Superior temporal gyrus (tissue), 1 donor: ENCODE measurements at regions not wholly inside any gene's neighbourhood (a gene's known extent, or its start where the extent isn't known, plus 50 kb on each side); places are given as distances from the start of the nearest gene placed in this dataset.
A peak's percentile ranks its signal among the peaks of the same experiment; 100 is the strongest.
"Not testable (repeated sequence)": the region's sequence is repeated elsewhere in the genome, so short reads cannot be mapped to it uniquely, and the experiment has no call there.

ENCODE experiments used
- DNase-seq: peaks from one replicate; pipeline ENCODE4 v3.0.0-alpha.2; 2016; ENCODE audit errors: extremely low spot score

DNA sequence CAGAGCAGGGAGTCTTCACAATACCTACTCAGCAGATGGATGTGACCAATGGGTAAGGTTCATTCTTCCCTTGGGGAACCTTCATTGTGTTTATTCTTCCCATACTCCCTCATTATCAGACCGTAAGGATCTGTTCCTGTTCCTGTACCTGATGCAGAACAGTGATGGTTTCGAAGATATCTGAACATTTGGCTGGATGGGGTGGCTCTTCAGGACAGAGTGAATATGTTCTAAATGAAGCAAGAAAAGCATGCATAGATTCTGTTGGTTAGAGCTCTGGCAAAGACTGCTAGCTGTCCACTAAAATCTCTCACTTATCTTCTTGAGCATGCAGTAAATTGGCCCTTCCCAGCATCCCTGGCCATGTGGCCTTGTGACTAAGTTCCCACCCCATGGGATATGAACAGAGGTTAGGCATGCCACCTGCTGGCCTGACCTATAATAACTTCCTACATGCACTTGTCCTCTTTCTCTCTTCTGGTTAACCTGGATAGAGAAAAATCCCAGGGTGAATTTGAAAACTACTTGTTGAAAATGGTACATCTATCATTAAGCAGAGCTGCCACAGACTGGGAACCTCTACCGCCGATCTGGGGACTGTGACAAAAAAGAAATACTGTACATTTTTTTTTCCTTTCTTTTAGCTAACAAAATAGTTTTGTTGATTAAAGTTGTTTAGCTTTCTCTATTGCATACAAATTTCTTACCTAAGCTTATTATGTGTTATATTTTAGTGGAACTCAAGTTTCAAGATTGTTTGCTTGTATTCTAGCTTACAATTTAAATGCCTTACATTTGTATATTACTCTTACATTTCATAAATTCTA lies 60.0 kb upstream of the BANK1 start:
- DNase-seq, result peak; percentile 71

DNA sequence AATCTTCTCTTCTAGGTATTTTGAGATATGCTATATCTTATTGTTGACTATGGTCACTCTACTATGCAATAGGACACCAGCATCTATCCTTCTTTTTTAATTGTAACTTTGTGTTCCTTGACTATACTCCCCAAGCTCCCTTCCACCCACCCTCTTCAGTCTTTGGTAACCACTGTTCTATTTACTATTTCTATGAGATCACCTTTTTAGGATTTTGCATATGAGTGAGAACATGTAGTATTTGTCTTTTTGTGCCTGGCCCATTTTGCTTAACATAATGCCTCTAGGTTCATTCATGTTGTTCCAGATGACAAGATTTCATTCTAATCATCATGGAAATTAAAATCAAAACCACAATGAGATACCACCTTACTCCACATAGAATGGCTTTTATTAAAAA lies 63.3 kb upstream of the BANK1 start:
- no peak for DNase-seq

DNA sequence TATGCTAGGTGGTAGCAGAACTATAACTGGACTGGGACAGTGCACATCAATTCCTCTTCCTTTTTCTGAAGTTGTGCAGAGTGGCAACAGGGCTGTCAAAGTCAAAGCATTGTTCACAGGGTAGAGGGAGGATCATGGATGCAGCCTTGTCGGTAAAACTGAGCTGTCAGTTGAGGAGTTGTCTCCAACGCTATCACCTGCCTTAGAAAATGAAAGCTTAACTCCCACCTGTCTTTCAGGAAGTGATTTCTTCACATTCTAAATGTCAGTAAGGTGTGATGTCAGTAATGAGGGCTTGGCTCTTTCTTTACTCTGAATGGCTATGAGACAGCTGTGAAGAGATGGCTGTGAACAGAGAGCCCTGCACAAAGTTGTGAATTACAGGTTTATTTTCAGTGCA lies 66.4 kb upstream of the BANK1 start:
- no peak for DNase-seq

DNA sequence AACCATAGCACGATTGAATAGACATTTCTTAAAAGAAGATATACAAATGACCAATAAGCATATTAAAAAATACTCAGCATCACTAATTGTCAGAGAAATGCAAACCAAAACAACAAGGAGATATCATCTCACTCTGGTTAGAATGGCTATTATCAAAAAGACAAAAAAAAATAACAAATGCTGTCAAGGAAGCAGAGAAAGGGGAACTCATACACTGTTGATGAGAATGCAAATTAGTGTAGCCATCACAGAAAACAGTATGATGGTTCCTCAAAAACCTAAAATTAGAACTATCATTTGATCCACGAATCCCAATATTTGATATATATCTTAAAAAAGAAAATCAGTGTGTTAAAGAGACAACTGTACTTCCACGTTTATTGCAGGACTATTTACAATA lies 71.7 kb upstream of the BANK1 start:
- DNase-seq, result no peak

DNA sequence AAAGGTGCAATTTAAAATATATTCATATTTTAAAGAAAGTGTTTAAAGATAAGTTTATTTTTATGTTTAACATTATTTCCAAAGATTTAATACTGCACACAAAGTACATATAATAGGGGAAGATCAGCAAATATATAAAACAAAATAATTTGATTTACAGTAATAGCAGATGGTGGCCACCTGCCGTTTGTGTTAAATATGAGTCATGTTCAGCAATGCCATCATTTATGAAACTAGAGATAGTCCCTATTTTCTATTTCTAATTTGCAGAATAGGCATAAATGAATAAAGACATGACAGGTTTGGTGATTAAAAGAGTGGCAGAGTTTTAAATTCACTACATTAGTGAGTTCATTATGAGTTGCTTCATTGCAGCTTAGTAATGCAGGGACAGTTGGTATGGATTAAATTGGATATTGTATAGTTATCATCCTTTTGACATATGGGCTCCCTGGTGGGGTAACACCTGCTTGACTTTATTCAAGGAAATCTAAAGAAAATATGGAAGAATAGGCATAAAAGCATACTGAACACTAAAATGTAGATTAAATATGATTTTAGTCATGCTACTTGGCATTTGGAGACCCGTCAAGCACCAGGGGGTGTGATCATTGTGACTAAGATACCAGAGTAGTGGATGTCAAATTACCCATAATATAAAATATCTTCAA lies 78.8 kb upstream of the BANK1 start:
- no peak for DNase-seq

DNA sequence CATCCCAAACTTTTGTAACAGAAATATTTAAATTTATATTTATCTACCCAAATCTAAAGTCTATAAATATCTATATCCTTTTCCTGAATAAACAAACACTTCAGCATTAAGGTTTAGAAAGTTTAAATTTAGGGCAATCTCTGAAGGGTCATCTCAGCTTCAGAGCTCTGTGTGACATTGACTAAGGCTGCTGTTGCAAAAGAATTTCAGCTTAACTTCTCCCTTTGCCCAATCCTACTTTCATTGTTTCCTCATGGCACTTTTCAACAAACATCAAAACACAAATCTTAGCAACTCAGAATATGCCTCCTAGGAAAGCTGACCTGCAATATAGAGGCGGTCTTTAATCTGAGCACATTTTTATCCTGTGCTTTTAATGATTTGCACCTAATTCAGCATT lies 79.7 kb upstream of the BANK1 start:
- DNase-seq, result no peak

DNA sequence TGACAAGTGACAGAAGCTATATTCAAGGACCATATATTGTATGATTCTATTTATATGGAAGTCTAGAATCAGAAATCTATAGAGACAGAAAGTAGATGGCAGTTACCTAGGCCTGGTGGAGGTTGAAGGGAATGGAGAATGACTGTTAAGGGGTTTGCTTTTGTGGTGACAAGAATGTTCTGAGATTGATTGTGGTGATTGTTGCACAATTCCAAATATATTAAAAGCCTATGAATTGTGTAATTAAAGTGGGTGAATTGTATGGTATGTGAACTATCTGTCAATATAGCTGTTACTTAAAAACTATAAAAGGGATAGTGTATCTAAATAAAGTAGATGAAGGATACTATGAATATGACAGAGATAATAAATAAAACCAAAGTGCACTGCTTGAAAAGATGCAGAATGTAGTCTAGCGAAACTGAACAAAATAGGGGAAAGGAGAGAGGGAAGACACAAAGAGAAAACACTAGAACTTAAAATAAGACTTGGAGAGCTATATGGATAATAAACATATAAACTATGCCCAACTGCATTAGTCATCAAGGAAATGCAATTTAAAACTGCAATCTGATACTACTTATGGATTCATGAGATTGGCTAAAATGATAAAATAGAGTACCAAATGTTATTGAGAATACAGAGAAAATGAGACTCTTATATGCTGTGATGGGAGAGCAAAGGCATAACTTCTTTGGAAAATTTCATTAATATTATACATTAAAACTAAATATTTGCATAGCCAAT lies 82.1 kb upstream of the BANK1 start:
- no peak for DNase-seq

DNA sequence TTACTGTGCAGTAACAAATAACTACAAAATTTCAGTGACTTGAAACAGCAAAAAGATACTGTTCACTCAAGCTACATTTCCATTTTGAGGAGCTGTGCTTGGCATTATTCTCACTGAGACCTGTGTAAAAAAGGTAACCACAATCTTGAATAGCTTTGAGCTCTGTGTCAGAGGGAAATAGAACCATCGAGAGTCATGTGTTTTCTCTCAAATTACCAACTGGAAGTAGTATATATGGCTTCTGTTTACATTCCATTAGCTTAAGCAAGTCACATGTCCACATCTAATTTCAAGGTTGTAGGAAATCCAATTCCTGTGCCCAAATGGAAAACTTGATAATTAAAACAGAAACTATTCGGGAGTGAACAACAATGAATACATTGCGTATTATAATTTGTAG lies 82.9 kb upstream of the BANK1 start:
- DNase-seq, result no peak

DNA sequence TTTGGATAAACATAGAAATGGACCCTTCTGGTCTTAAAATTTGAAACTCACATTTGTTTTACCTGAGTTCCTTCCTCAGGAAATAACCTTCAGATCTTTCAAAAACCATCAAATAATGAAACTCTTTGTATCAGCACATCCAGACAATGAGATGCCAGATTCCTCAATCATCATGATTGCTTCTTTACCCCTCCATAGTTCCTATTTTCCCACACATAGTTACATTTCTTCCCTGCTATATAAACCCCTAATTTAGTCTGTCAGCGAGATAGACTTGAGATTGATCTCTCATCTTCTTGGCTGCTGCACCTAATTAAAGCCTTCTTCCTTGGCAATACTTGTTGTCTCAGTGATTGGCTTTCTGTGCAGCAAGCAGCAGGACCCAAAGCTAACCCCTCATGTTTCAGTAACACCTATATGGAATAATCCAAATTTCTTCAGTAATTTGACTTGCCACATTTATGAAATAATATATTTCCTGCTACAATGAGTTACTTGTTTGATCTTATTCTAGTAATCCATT lies 83.9 kb upstream of the BANK1 start:
- DNase-seq, result no peak

DNA sequence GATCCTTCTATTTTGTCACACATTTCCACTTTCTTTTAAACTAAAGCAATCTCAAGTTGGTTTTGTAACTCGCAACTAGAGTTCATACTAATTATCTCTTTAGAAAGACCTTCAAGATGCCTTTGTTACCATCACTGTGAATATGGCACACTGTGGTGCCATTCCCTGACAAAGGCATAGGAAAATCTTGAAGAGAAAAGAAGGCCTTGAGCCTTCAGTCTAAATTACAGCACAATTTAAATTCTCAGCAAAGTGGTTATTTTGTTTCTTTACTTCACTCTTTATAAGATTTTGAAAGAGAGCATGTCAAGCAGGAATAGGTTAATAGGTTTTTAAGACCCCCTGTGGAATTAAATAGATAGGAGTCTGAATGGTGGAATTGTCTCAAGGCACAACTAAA lies 89.0 kb upstream of the BANK1 start:
- DNase-seq, result no peak

DNA sequence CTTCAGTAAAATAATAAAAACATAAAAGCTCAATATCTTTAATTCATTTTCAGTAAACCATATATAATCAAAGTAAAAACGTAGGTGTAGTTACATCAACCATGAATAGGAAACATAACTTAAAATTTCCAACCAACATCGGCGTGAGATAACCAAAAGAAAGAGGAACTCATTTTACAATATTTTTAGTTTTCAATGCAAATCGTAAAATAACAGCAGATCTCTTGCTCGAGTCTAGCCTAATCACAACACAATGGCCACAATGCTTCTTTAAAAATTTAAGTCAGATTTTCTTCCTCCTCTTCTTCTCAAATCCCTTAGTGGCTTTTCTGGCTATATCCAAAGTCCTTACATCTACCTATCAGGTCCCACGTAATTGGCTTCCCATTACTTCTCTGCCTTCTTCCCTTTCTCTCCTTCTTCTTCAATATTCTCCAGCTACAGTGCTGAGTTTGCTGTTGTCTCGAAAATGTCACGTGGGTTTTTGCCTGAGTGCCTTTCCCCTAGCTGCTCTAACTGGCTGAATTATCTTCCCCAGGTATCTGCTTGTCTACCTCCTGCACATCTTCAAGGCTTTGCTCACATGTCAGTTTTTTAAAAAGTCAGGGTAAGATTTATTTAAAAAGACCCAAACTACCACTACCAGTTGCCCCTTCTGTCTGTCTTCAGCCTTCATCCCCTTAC lies 90.9 kb upstream of the BANK1 start:
- DNase-seq, result no peak

DNA sequence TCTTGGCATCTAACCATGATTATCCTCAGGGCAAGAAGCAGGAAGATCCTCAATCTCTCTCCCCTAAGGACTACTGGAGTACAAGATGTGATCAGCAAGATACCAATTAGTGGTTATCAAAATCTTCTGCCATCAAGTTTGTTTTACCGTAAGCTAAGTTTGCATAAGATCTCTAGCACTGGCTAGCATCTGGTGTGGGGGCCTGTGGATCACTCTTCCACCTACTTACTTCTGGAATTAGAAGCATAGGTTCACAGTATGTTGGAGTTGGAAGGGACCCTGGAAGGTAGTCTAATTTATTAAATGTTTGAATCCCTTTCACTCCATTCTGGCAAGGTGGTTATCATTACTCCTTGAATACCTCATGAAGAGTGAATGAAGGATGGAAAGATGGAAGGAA lies 93.3 kb upstream of the BANK1 start:
- peak; percentile 43 for DNase-seq

DNA sequence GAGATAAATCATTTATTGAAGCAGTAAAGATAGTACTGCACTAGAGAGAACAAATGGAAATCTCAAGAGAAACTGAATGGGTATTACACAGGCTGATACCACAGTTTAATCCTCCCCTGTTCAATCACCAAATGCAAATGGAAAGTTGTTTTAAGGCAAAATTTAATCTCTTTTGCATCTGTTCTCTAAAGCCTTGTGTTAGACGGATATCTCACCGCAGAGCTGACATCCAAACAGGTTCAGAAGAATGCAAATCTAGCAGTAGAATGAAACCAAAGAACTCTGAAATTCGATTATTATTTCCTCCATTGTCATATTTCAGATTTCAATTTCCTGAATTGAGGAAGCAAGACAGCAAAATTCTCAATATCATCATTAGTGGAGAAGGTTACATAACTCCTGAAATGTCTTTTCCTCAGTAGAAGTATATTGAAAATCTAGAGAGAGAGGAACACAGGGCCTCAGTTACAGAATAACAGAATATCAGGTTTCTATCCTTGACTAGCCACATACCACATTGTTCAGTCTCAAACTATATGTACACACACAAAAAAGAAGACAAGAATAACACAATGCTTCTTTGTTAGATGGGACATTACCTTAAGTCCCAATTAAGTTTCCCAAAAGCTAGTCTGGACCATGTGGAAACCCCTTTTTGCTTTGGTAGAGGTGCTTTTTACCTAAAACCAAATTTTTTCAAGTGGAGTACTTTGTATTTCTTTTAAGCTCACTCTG lies 94.1 kb upstream of the BANK1 start:
- no peak for DNase-seq

DNA sequence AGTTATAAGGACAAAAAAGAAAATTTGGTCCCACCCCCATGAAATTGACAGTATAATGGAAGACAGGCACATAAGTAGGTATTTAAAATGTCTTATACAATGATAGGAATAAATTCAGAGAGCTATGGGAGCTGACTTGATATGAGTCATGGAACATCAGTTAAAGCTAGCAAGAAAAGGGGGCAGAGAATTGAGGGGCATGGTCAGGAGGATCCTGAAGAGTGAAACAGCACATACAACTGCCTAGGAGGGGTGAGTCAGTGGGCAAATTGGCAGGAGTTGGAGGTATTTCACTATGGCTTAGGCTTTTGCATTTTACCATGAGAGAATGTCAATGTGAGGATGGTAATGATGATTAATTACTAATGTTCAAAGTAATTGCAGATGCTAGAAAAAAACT lies 95.4 kb upstream of the BANK1 start:
- DNase-seq, result no peak

DNA sequence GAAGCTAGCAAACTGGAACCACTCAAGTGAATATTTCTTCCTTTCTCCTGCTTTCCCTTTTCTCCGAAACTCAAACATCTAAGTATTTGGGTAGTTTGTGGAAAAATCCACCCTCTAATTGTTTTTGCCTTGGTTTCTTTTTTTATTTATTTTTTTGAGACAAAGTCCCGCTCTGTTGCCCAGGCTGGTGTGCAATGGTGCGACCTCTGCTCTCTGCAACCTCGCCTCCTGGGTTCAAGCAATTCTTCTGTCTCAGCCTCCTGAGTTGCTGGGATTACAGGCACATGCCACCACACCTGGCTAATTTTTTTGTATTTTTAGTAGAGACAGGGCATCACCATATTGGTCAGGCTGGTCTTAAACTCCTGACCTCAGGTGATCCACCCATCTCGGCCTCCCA lies 96.1 kb upstream of the BANK1 start:
- not testable (repeated sequence) for DNase-seq

DNA sequence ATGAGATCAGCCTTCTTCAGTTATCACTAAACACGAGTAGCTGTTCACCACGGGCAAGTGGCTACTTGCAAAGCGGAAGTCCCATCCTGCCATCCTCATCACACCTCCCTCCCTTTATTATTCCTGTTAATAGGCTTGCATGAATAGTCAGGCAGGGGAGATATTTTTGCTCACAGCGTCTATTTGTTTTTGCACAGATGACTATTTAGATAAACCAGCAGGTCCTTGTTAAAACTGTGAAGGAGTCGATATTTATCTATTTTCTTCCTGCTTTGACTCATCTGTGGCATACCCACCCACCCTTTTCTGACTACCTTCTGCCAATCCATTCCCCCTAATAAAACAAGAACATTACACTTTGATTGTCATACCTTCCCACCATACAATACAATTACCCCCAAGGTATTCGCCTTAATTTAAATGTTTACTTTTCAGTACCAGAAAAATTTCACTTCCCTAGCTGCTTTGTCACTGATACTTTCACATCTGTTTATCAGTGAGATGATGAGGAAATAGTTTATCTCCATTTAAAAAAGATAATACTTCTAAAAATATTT lies 96.6 kb upstream of the BANK1 start:
- no peak for DNase-seq

DNA sequence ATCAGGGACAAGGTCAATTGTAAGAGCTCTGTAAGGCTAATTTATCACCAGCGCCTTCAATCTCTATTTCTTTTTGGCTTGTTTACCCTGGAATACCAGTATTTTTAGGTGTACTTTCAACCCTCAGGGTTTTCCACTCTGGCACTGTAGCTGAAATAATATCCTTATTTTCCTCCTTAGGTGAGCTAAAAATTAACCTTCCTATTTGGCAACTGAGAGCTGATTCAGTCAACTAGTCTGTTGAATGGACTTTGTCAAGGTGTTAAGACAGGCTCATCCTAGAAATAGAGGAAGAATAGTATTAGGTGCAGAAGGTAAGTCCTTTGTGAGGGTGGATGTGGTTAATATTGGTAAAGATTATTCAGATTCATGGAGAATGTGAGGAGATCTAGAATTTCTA lies 101.3 kb upstream of the BANK1 start:
- no peak for DNase-seq

DNA sequence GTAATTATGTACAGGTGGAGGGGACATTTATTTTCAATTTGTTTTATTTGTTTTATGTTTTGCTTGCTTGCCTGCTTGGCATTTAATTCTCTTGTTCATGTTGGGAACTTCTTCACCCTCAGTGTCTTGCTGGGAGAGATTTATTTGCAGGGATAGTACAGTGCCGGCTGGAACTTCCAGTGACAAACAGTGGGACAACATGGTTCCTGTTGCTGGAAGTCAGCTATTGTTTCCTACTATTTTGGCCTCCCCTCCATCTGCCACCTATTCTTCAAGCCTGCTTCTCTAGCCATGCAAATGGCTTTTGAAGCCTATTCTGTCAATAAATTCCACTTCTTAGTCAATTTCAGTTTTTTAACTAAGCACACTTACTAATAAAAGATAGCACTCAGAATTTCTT lies 105.4 kb upstream of the BANK1 start:
- DNase-seq, result no peak

DNA sequence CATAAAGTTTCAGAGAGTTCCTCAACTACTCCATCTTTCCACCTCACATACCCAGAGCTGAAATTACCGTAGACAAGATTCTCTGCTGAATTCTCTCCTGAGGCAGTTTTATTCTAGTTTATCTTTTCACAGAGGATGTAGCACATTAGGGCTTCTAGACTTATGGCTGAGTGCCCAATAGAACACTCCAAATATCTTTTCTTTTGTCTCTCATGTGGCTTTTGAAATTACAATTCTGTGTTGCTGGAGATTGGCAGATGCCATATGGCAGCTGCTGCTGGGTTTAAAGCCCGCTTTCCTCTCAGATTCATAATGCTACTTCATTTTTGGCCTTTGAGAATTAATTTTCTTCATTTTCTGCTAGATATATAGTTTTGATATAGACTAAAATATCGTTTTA lies 107.6 kb upstream of the BANK1 start:
- DNase-seq, result no peak

DNA sequence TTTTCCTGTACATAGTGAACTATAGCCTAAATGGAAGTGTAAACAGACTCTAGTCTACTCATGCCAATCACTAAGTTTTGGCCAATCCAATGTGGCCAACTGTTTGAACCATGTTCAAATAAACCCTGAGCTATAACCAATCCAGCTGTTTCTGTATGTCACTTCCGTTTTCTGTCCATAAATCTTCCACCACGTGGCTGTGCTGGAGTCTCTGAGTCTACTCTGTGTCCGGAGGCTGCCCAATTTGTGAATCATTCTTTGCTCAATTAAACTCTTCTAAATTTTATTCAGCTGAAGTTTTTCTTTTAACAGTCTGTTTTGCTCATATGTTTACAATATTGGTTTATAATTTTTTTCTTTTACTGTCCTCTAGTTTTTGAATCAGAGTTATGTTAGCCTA lies 112.3 kb upstream of the BANK1 start:
- DNase-seq, result no peak

DNA sequence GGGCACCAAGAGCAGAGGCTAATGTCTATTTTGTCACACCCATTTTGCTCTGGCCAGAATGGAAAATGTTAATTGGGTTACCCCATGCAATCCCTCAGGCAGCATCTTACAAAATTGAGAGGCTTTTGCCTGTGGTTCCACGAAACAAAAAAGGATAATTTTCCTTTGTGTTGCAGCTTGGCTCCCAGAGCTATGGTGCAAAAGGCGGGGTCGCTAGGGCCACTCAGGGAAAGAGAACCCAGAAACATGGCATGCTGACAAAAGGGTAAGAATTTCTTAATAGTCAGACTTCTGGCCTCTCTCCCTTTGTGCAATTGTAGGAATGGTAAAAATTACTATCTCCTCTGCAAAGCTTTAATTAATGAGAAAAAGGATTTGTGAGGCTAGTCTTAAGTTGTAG lies 119.6 kb upstream of the BANK1 start:
- no peak for DNase-seq
